GM23338 (cell line): ENCODE measurements at regions not wholly inside any gene's neighbourhood (a gene's known extent, or its start where the extent isn't known, plus 50 kb on each side); places are given as distances from the start of the nearest gene placed in this dataset.

Experiments
- CTCF ChIP-seq, 2 experiments: fragments of 200-600 bp in 1 of 2; sonication (generic) in 1 of 2; conservative IDR thresholded peaks; 2 replicates each; pipeline versions ENCODE4 v1.5.1 to v1.6.1; 2016 to 2017; ENCODE audit warnings: antibody characterized with exemption in 2 of 2, low read depth in 2 of 2, mild to moderate bottlenecking in 2 of 2, moderate library complexity in 1 of 2
- ETS1 ChIP-seq: IDR thresholded peaks from 2 replicates; pipeline ENCODE4 v1.6.1; 2016; ENCODE audit warnings: antibody characterized with exemption
- EZH2 ChIP-seq: fragments of 200-600 bp; sonication (generic); IDR thresholded peaks from one replicate; pipeline ENCODE4 v1.8.0; 2017; ENCODE audit warnings: antibody characterized with exemption, mild to moderate bottlenecking, low read depth; ENCODE audit not compliant: unreplicated experiment
- EZH2phosphoT487 ChIP-seq: fragments of 200-600 bp; sonication (generic); IDR thresholded peaks from one replicate; pipeline ENCODE4 v1.8.1; 2018; ENCODE audit warnings: antibody characterized with exemption; ENCODE audit not compliant: unreplicated experiment
- POLR2AphosphoS5 ChIP-seq: IDR thresholded peaks from 2 replicates; pipeline ENCODE4 v1.6.1; 2016; ENCODE audit warnings: antibody characterized with exemption, low read depth
- REST ChIP-seq: IDR thresholded peaks from one replicate; pipeline ENCODE4 v1.6.1; 2018; ENCODE audit warnings: antibody characterized with exemption; ENCODE audit not compliant: unreplicated experiment

- TF ChIP-seq EZH2phosphoT487 (no peak), POLR2AphosphoS5 (no peak), EZH2 (no peak), CTCF (conservative IDR thresholded peaks at IDR 0.05; ENCODE audit: low read depth in 2 of 2) (no peak), REST (no peak), ETS1 (no peak)
These were observed 159.4 kb downstream of the KLF5 start for GRCh38 chr13:73218181-73218580.
